GM18502 (cell line): ENCODE measurements at regions not wholly inside any gene's neighbourhood (a gene's known extent, or its start where the extent isn't known, plus 50 kb on each side); places are given as distances from the start of the nearest gene placed in this dataset.

ENCODE experiments used
- ATAC-seq: cut with Tn5 transposase; IDR thresholded peaks from one replicate; pipeline ENCODE4 v1.9.1; 2021; ENCODE audit warnings: mild to moderate bottlenecking; ENCODE audit not compliant: unreplicated experiment, poor library complexity

DNA sequence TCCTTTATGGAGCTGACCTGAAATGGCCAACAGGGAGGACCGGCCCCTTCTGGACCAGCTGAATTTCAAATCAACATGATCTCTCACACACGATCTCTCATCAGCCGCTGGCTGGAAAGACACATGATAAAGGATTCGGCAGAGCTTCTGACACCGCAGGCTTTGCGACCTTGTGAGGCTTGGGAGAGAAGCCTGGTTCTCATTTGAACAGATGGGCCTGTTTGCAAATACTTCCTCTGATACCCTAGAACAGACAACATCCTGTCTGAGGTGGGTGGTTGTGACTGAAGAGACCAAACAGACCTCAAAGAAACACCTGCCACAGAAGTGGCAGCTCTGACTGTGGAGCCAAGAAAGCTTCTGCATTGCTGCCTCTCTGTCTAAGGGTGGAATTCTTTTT, 77.9 kb upstream of the SDK2 start:
- ATAC-seq: no peak

DNA sequence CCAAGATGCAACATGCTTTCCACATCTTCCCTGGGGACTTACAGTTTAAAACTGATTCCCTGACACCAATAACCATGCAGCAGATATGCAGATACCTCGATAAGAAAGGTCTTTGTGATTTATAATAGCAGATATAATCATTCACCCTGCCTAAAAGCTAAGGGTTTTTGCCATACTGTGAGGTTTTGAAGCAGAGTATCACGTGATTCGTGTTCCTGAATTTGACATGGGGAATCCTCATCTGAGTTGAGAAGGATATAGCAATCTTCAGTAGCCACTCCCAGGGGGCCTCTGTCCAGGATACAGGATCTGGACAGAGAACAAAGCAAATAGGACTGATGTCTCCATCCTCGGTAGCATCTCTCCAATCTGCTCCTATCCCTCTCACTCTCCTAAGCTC, 79.1 kb upstream of the SDK2 start:
- ATAC-seq: no peak

DNA sequence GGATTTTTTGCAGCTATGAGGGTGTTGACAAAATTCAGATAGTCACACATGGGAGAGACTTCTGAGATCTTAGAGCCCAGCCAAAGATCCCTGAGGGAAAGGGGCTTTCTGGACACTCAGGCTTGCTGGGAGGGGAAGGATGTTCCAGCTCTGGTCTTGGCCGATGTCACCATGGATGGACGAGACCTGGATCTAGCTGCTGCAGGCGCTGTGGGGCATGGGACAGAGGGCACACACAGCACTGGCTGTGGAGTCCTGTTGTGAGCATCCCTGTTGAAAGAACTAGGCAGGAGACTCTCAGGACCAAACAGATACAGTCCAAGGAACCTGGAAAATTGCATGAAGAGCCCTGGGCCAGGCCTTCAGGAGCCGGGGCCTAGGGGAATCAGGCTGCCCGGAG, 80.1 kb upstream of the SDK2 start:
- no peak for ATAC-seq

DNA sequence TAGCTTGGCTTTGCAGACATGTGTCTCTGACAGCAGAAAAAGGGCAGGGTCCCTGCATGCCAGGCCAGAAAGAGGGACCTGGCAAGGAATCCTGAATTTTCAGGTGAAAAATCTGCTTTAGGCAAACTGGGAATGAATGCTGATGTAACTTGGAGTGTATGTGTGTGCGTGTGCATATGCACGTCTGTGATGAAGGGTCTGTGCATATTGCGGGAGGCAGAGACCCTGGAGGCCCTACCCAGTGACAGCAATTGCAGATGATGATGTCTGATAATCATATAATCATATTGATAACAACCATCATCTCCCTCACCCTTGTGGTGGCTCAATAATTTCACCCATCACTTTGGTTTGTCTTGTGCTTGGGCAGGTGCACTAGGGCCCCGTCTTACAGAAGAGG, 80.7 kb upstream of the SDK2 start:
- ATAC-seq: no peak

DNA sequence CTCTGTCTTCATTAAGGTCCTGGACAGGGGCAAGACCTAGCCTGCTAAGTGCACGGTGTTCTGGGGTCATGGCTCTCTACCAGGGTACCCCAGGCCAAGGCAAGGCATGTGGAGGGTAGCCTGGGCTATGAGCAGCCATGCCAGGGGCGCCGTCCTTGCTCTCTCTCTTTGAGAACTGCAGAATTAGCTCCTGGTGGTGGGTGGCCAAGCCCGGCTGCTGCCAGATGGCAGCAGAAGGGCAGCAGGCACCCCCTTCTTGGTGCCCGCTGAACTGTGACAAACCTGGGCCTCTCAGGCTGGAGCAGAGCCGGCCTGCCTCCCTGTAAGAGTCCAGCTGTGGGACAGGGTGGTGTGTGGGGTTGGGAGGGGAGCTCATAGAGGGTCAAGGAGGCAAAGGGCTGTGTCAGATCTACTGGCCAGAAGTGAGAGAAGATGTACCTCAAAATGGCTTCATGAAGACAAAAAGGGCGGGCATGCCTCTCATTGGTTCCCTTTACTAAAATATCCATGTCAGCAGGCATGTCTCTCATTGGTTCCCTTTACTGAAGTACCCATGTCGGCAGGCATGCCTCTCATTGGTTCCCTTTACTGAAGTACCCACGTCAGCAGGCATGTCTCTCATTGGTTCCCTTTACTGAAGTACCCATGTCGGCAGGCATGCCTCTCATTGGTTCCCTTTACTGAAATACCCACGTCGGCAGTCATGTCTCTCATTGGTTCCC, 81.7 kb upstream of the SDK2 start:
- ATAC-seq: no peak

DNA sequence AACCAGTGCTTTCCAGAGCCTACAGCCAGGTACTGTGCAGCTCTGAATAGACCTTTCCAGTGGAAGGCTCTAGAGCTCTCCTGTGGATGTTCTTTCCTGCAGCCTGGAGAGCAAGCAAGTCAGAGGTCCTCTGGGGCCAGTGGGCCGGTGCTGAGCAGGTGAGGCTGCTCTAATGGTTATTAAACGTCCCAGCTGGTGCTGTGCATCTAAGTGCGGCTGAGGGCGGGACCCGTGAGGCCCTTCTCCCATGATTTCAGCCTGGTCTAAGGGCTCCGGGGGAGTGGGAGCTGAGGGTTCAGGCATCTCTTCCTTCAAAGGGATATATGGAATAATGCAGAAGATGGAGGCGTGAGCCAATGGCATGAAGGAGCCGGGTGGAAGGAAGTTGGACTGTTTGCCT, 83.7 kb upstream of the SDK2 start:
- ATAC-seq: no peak

DNA sequence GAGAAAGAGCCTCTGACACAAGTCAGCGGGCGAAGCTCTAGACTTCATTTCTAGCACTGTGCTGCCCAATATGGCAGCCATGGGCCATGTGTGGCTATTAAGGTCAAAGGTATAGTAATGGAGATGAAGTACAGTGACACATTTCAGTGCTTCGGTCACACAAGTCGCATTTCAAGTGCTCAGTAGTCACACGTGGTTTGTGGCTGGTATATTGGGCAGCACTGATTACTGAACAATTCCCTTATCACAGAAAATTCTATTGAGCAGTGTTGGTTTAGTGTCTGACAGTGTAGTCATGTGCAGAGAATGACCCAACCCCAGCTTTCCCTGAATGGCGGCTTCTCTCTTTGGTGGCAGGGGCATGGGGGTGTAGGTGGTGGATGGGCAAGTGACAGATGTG, 84.9 kb upstream of the SDK2 start:
- no peak for ATAC-seq

DNA sequence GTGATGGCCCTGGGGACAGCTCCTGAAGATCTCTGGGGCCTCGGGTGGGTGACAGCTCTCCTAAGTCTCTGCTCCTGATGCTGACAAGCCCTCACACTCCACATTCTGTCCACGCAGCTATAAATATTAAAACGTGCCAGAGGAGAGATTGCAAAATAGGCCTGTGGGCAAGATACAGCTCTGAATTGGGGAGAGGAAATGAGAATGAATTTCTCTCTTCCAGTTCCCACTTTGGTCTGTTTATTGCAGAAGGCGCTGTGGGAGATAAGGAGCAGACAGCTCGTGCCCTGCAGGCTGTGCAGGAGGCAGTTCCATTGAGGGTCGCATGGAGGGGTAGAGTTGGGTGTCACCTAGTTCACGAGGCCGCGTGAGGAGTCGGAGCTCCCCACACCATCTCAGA, 87.5 kb upstream of the SDK2 start:
- ATAC-seq: no peak

DNA sequence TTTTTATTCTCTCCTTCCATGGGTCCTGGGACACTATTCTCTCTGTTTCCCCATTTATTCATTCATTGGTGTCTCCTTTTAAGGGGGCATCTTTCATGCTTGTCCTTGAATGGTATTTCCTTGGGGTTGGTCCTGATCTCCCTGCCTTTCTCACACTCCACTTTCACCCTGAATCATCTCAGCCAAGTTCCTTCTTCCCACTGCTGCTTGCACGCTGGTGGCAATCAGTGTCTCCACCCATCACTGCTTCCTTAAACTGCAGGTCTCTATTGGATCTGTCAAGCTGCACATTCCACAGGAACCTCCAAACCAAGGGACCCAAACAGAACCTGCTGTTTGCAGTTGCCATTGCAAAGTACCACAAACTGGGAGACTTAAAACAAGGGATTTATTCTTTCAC, 89.3 kb upstream of the SDK2 start:
- no peak for ATAC-seq

DNA sequence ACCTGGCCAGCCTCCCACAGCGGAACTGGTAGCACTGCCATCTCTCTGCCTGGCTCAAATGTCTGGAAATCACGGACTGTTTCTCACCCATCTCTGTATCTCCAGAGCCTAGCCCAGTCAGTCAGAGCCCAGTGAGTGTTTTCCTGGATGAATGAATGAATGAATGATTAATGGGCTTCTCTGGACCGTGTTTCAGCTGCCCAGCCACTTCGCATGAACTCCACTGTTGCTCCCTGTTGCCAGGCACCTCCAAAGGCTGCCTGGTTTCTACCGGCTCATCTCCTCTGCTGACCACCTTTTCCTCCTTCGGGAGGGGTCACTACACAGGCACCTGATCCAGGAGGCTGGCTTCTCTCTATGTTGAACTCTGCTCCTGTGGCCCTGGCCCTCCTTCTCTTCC, 91.0 kb upstream of the SDK2 start:
- no peak for ATAC-seq

DNA sequence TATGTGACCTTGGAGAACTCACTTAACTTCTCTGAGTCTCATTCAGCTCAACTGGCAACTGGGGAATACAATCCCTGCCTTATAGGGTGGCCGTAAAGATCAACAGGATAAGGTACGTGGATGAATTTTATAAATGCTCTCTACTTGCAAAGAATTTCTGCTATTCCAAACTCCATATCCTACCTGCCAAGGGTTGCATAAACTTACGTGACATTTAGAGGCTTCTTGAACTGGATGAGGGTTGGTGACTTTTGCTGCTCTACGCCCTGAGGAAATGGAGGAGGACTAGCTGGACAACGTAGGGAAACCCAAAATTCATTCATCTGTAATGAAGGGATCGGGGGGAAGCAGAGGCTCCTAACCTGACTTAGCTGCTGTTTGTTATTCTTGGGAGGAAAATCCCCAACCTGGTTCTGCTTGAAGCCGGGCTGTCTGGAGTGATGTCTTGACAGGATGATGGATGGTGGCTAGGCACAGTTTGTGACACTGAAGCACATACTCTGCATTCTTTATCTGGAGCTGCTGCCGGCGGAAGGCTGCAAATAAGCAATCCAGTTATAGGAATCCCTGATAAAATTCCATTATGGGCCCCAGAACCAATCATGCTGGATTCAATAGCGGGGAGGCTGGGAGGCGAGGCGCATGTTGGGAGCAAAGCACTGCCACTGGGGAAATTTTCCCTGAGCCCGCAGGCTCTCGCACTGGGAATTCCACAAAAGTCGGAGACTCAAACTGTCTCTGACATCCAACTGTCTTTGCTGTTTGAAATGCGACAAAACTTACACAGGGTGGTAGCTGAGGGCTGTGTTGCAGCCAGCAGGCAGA, 94.7 kb upstream of the SDK2 start:
- ATAC-seq: no peak

DNA sequence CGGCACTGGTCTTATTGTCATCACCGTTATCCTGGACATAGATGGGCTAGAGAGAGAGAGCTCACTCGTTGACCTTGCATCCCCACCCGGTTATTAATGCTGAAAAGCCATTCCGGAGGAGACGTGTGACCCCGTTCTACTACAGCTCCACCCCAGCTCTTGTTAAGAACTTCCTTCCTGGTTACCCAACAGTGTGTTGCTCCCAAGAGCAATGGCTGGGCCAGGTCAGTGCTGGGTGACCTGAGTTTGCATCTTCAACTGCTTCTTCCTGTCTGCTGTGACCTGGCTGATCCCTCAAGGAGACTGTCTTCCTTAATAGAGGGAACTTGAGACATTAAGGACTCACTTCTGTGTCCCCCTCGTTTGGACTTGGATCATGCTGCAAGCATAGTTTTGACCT, 96.1 kb upstream of the SDK2 start:
- no peak for ATAC-seq

DNA sequence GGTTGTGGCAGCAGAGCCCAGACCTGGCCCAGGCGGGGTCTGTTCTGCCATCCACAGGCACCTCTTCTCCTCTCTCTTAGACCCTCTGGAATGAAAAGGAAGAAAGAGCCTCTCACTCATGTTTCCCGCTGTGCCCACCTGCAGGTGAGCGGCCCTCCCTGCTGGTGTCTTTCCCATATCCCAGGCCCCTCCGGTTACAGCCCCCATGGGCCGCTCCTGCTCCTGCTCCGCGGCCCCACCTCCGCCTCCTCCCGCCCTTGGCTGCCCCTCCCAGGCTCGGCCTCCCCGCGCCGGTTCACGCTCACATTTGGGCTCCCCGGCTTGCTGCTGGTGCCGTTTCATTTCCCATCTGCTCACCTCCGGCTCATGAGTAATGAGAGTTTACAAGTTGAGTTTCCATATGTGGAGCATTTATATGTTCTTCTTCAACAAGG, 98.7 kb upstream of the SDK2 start:
- no peak for ATAC-seq

DNA sequence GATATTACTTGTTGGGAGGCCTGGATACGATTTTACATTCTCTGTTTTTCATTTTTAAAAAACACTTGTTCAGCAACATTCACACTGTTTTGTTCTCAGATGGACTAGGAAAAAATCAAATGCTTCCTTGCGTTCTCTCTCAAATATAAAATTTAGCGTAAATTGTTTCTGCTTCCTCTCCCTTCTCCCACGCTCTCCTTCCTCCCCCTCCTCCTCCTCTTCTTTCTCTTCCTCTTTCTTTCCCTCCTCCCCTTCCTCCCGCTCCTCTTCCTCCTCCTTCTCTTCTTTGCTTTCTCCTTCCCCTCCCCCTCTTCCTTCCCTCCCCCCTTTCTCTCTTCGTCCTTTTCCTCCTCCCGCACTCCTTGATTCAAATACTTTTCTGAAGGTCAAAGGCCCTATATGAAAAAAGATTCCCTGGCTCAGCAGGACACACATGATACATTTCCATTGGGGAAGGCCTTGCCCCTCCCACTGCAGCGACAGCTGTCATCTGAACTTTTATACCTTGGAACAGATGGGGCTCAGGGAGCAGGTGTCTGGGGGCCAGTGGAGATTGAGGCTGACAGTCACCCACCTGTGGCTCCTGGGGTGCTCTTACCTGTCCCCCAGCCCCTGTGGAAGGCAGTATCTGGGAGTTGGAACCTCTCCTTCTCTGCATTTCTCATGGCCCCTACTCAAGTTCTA, 99.4 kb upstream of the SDK2 start:
- ATAC-seq: no peak

DNA sequence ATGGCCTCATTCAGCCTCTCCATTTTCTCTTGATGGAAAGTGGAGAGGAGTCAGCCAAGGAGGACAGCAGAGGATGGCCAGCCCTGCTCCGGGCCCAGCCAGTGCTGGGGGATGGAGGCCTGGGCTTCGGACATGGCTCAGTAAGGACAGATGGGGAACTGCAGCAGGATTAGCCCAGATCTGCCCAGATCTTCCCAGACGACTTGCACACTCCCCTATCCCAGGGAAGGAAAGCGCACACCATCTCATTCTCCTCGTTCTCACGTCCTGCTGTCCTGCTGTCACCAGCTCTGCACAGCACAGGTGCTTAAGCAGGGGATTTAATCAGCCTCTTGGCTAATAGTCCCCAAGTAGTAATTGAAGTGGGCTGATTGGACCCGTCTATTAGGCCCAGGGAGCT, 100.2 kb upstream of the SDK2 start:
- ATAC-seq: no peak

DNA sequence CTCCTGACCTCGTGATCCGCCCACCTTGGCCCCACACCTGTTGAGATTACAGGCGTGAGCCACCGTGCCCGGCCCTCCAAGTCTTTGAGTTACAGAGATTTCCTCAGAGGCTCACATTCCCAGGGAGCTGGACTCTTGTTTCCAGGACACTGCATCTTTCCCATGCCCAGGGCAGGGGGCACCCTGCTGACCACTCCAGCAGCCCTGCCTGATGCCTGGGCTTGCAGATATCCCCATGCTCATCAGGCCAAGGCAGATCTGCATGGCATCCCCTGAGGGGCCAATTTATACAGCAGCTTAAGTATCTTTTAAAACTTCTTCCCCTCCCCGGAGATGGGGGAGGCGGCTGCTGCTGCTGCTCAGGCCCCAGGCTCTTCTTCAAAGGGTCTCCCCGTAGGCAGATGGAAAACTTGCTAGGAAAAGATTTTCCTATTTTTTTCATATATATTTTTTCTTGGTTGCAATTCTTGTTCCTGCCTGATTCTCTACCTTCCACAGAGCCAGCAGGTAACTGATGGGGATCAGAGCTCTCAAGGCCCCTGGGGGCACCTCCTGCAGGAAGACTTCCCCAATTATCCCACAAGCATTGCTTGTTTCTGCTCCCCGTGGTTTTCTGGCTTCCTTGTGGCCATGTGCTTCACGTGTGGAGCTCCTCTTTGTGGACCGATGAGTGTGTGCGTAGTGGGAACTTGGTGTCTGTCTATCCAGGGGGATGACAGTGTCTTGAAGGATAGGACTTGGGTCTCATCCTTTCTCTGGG, 102.2 kb upstream of the SDK2 start:
- ATAC-seq: no peak

DNA sequence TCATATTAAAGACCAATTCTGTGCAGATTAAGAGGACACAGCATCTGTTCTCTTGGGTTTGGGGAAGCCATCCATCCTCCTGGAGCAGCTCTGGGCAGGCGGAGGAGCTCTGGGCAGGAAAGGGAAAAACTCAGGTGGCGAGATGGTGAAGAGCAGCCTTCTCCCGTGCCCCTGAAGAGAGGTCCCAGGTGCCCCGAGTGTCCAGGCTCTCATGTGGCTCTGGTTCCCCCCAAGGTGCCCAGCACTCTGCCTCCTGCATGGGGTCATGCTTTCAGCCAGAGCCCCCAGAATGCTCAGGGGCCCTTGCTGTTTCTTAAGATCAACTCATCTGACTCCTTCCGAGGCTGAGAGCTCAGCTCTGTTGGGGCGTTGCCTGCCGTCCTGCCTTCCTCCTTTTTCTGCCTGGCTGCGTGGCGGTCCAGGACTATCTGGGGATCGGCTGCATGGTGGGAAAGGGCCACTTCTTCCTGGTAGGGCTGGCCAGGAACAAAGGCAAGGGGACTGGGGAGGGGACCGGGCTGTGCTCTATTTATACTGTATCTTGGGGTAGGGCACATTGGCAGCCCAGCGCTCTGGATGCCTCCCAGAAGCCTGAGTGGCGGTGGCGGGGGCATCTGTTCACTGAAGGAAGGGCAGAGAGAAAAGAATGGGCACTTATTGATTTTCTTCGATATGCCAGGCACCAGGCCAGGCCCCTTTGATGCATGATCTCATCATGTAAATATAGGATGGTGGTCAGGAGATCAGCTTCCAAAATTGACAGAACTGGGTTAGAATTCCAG, 103.2 kb upstream of the SDK2 start:
- ATAC-seq: no peak

DNA sequence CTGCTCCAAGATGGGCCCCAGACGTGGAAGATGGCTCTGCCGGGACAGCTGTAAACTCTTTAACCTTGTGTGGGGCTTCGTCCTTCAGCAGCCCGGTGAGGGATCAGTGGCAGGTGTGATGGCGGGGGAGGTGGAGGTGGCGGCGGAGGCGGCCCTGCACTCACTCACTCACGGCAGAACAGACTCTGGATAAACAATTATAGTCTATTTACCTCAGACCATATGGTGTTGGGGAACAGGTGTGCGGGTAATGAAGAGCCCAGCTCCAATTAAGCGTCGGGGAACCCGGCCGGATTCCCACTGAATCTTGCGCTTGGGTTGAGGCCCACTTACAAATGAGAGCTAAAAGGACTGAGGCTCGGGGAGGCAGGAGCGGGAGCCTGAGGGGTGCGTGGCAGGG, 104.3 kb upstream of the SDK2 start:
- no peak for ATAC-seq

DNA sequence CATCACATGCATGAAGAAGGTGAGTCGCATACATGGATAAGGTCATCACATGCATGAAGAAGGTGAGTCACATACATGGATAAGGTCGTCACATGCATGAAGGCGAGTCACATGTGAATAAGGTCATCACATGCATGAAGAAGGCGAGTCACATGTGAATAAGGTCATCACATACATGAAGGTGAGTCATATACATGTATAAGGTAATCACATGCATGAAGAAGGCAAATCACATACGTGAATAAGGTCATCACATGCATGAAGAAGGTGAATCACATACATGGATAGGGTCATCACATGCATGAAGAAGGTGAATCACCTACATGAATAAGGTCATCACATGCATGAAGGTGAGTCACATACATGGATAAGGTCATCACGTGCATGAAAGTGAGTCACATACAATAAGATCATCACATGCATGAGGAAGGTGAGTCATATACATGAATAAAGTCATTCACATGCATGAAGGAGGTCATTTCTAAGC, 105.1 kb upstream of the SDK2 start:
- no peak for ATAC-seq
